ENCODE measurements at regions not wholly inside any gene's neighbourhood (a gene's known extent, or its start where the extent isn't known, plus 50 kb on each side); places are given as distances from the start of the nearest gene placed in this dataset.

DNA sequence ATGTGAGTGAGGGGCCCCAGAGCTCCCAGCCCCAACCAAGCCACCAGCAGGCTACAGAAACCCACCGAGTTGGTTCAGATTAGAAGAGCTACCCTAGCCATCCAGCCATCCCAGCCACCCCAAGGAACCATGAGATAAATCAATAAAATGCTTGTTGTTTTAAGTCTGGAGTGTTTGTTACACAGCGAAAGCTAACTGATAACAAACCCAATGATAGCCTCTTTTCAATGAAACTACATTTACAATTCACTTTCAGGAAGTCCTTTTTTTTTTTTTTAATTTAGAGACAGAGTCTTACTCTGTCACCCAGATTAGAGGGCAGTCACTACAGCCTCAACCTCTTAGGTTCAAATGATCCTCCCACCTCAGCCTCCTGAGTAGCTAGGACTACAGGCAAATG is 215.0 kb upstream of the ZFHX3 start:
- TF ChIP-seq, protein P1, sequence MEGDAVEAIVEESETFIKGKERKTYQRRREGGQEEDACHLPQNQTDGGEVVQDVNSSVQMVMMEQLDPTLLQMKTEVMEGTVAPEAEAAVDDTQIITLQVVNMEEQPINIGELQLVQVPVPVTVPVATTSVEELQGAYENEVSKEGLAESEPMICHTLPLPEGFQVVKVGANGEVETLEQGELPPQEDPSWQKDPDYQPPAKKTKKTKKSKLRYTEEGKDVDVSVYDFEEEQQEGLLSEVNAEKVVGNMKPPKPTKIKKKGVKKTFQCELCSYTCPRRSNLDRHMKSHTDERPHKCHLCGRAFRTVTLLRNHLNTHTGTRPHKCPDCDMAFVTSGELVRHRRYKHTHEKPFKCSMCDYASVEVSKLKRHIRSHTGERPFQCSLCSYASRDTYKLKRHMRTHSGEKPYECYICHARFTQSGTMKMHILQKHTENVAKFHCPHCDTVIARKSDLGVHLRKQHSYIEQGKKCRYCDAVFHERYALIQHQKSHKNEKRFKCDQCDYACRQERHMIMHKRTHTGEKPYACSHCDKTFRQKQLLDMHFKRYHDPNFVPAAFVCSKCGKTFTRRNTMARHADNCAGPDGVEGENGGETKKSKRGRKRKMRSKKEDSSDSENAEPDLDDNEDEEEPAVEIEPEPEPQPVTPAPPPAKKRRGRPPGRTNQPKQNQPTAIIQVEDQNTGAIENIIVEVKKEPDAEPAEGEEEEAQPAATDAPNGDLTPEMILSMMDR (IDR thresholded peaks at IDR 0.05; ENCODE audit: low read length): no peak
- no peak for TF ChIP-seq EZH2 (IDR thresholded peaks at IDR 0.05; ENCODE audit: borderline replicate concordance, low read length)
